ENCODE measurements at regions not wholly inside any gene's neighbourhood (a gene's known extent, or its start where the extent isn't known, plus 50 kb on each side); places are given as distances from the start of the nearest gene placed in this dataset.

- DNase-seq (ENCODE audit: low read depth), result no peak
Observed at GRCh38 chr4:38313175-38313574, 350.8 kb upstream of the KLF3 start.

GRCh38 chr4:38313999-38314561 lies 349.9 kb upstream of the KLF3 start:
- no peak for DNase-seq (ENCODE audit: low read depth)

GRCh38 chr4:38314663-38315062 lies 349.3 kb upstream of the KLF3 start:
- DNase-seq (ENCODE audit: low read depth), result no peak

GRCh38 chr4:38315286-38315685 lies 348.7 kb upstream of the KLF3 start:
- no peak for DNase-seq (ENCODE audit: low read depth)

- no peak for DNase-seq (ENCODE audit: low read depth)
Observed at GRCh38 chr4:38316045-38316444, 348.0 kb upstream of the KLF3 start.

GRCh38 chr4:38317041-38317674 lies 346.8 kb upstream of the KLF3 start:
- no peak for DNase-seq (ENCODE audit: low read depth)

- DNase-seq (ENCODE audit: low read depth), result peak; percentile 29
Observed at GRCh38 chr4:38318737-38319455, 345.1 kb upstream of the KLF3 start.

- DNase-seq (ENCODE audit: low read depth), result peak; percentile 78
Observed at GRCh38 chr4:38319456-38320342, 344.3 kb upstream of the KLF3 start.

GRCh38 chr4:38320343-38320695 lies 343.7 kb upstream of the KLF3 start:
- DNase-seq (ENCODE audit: low read depth), result no peak

- DNase-seq (ENCODE audit: low read depth), result no peak
Observed at GRCh38 chr4:38320833-38321232, 343.2 kb upstream of the KLF3 start.

GRCh38 chr4:38322714-38323113 lies 341.3 kb upstream of the KLF3 start:
- DNase-seq (ENCODE audit: low read depth), result no peak

GRCh38 chr4:38323141-38323641 lies 340.8 kb upstream of the KLF3 start:
- DNase-seq (ENCODE audit: low read depth), result no peak

GRCh38 chr4:38324861-38325628 lies 339.0 kb upstream of the KLF3 start:
- no peak for DNase-seq (ENCODE audit: low read depth)

- no peak for DNase-seq (ENCODE audit: low read depth)
Observed at GRCh38 chr4:38325629-38325913, 338.4 kb upstream of the KLF3 start.

GRCh38 chr4:38326499-38326898 lies 337.5 kb upstream of the KLF3 start:
- DNase-seq (ENCODE audit: low read depth), result no peak

- no peak for DNase-seq (ENCODE audit: low read depth)
Observed at GRCh38 chr4:38327174-38327573, 336.8 kb upstream of the KLF3 start.

- DNase-seq (ENCODE audit: low read depth), result no peak
Observed at GRCh38 chr4:38328989-38329729, 334.8 kb upstream of the KLF3 start.

- DNase-seq (ENCODE audit: low read depth), result no peak
Observed at GRCh38 chr4:38330321-38330720, 333.7 kb upstream of the KLF3 start.

- no peak for DNase-seq (ENCODE audit: low read depth)
Observed at GRCh38 chr4:38330936-38331335, 333.1 kb upstream of the KLF3 start.

GRCh38 chr4:38332699-38333098 lies 331.3 kb upstream of the KLF3 start:
- DNase-seq (ENCODE audit: low read depth), result no peak

- DNase-seq (ENCODE audit: low read depth), result no peak
Observed at GRCh38 chr4:38333219-38333618, 330.8 kb upstream of the KLF3 start.

Measured in T follicular helper cell (primary cell).